ENCODE measurements at regions not wholly inside any gene's neighbourhood (a gene's known extent, or its start where the extent isn't known, plus 50 kb on each side); places are given as distances from the start of the nearest gene placed in this dataset.

GRCh38 chrX:104450316-104450715 lies 115.7 kb upstream of the IL1RAPL2 start:
- TF ChIP-seq CTCF (IDR thresholded peaks at IDR 0.05) (no peak), EP300 (IDR thresholded peaks at IDR 0.05) (no peak)

Measured in ovary (tissue), 3 donors.